Stimulated activated effector memory CD8-positive, alpha-beta T cell treated with anti-CD3 and anti-CD28 coated beads, Interleukin-12 subunit alpha, Interleukin-12 subunit beta, amount 100 ng/mL, for 72 hours (primary cell): ENCODE measurements at regions not wholly inside any gene's neighbourhood (a gene's known extent, or its start where the extent isn't known, plus 50 kb on each side); places are given as distances from the start of the nearest gene placed in this dataset.
A peak's percentile ranks its signal among the peaks of the same experiment; 100 is the strongest.
"Not testable (repeated sequence)": the region's sequence is repeated elsewhere in the genome, so short reads cannot be mapped to it uniquely, and the experiment has no call there.

ENCODE experiments used
- ATAC-seq: fragments of 150-1000 bp; cut with Tn5 transposase; 2 replicates; pipeline ENCODE4 v1.10.0; 2021
- DNase-seq, 2 donors: peaks; one replicate each; pipeline ENCODE4 v3.0.0; 2021 to 2022; ENCODE audit warnings: low spot score in 2 of 2
- H3K27ac Mint-ChIP-seq: one replicate; pipeline ENCODE4 v1.8.0; 2022; ENCODE audit warnings: mild to moderate bottlenecking, mixed read lengths
- H3K36me3 Mint-ChIP-seq: one replicate; pipeline ENCODE4 v1.8.0; 2022; ENCODE audit warnings: mild to moderate bottlenecking, mixed read lengths
- H3K4me1 Mint-ChIP-seq: one replicate; pipeline ENCODE4 v1.8.0; 2022; ENCODE audit warnings: mixed read lengths
- H3K4me3 Mint-ChIP-seq: one replicate; pipeline ENCODE4 v1.8.0; 2022; ENCODE audit warnings: mild to moderate bottlenecking, mixed read lengths
- H3K9me3 Mint-ChIP-seq: one replicate; pipeline ENCODE4 v1.8.0; 2022; ENCODE audit warnings: mixed read lengths

GRCh38 chr7:66474441-66474840, 154.2 kb upstream of the KCTD7 start:
- H3K9me3 Mint-ChIP-seq = no peaks in the 10 kb centered on the region
- ATAC-seq (no peak), DNase-seq (no peak)
- peaks cover 38% of the 10 kb centered on the region for H3K36me3 Mint-ChIP-seq
- H3K4me3 Mint-ChIP-seq = no peak overlapping the region
- H3K27ac Mint-ChIP-seq = no peak overlapping the region
- no peaks in the 10 kb centered on the region for H3K4me1 Mint-ChIP-seq

GRCh38 chr7:66476056-66476455, 152.6 kb upstream of the KCTD7 start:
- H3K27ac Mint-ChIP-seq, H3K4me1 Mint-ChIP-seq, DNase-seq, H3K9me3 Mint-ChIP-seq, H3K4me3 Mint-ChIP-seq, ATAC-seq: not testable (repeated sequence)
- peaks cover 45% of the 10 kb centered on the region for H3K36me3 Mint-ChIP-seq

- not testable (repeated sequence) for DNase-seq, H3K9me3 Mint-ChIP-seq, H3K4me3 Mint-ChIP-seq, H3K4me1 Mint-ChIP-seq, ATAC-seq
- H3K27ac Mint-ChIP-seq = peak overlapping the region; percentile 33
- peaks cover 52% of the 10 kb centered on the region for H3K36me3 Mint-ChIP-seq
Observed at GRCh38 chr7:66477822-66478397, 150.8 kb upstream of the KCTD7 start.

GRCh38 chr7:66481229-66481628, 147.5 kb upstream of the KCTD7 start:
- not testable (repeated sequence) for H3K4me3 Mint-ChIP-seq, DNase-seq, H3K27ac Mint-ChIP-seq, ATAC-seq, H3K4me1 Mint-ChIP-seq, H3K9me3 Mint-ChIP-seq
- peaks cover 37% of the 10 kb centered on the region for H3K36me3 Mint-ChIP-seq

GRCh38 chr7:66489065-66489464, 139.6 kb upstream of the KCTD7 start:
- ATAC-seq, DNase-seq, H3K27ac Mint-ChIP-seq, H3K4me1 Mint-ChIP-seq, H3K9me3 Mint-ChIP-seq, H3K4me3 Mint-ChIP-seq: not testable (repeated sequence)
- H3K36me3 Mint-ChIP-seq = peaks cover 12% of the 10 kb centered on the region

GRCh38 chr7:66489741-66490140, 138.9 kb upstream of the KCTD7 start:
- Mint-ChIP-seq H3K27ac (peak overlapping the region; percentile 76), H3K36me3 (peaks cover 12% of the 10 kb centered on the region)
- not testable (repeated sequence) for H3K4me3 Mint-ChIP-seq, H3K9me3 Mint-ChIP-seq, DNase-seq, H3K4me1 Mint-ChIP-seq, ATAC-seq

DNA sequence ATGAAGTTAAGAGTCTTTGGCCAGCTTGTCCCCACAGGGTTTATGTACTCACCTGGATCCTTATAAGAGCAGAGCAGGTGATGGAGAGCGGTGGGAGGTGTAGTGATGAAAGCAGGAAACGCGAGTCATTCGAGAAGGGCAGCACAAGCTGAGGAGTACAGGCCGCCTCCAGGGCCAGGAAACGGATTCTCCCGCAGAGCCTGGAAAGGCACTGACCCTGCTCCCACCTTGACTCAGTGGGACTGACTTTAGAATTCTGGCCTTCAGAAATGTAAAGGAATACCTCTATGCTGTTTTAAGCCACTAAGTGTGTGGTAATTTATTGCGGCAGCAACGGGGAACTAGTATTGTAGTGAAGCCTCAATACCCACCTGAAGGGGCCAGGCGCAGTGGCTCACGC, 137.7 kb upstream of the KCTD7 start:
- not testable (repeated sequence) for H3K9me3 Mint-ChIP-seq, H3K4me1 Mint-ChIP-seq, H3K4me3 Mint-ChIP-seq, DNase-seq, H3K27ac Mint-ChIP-seq, ATAC-seq
- peaks cover 12% of the 10 kb centered on the region for H3K36me3 Mint-ChIP-seq

DNA sequence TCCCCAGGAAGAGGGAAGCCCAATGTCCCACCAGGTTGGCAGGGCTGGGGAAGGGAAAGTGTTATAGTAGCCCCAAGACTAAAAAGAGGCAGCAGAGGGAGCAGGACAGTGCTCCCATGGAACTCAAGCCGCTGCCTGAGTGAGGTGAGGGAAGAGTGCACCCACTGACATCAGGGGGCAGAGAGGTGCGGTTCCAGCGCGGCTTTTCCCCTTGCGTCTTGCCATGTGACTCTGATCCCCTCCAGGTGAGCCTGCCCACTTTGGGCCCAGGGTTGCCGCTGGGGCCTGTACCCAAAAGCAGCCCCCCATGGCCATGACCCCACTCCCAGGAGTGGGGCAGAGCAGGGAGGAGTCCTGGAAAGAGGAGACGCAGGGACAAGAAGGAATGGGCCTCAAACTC, 136.3 kb upstream of the KCTD7 start:
- H3K4me3 Mint-ChIP-seq = peak overlapping the region; percentile 83
- H3K9me3 Mint-ChIP-seq, DNase-seq, ATAC-seq, H3K4me1 Mint-ChIP-seq: not testable (repeated sequence)
- H3K27ac Mint-ChIP-seq = peak overlapping the region; percentile 95
- peaks cover 12% of the 10 kb centered on the region for H3K36me3 Mint-ChIP-seq

DNA sequence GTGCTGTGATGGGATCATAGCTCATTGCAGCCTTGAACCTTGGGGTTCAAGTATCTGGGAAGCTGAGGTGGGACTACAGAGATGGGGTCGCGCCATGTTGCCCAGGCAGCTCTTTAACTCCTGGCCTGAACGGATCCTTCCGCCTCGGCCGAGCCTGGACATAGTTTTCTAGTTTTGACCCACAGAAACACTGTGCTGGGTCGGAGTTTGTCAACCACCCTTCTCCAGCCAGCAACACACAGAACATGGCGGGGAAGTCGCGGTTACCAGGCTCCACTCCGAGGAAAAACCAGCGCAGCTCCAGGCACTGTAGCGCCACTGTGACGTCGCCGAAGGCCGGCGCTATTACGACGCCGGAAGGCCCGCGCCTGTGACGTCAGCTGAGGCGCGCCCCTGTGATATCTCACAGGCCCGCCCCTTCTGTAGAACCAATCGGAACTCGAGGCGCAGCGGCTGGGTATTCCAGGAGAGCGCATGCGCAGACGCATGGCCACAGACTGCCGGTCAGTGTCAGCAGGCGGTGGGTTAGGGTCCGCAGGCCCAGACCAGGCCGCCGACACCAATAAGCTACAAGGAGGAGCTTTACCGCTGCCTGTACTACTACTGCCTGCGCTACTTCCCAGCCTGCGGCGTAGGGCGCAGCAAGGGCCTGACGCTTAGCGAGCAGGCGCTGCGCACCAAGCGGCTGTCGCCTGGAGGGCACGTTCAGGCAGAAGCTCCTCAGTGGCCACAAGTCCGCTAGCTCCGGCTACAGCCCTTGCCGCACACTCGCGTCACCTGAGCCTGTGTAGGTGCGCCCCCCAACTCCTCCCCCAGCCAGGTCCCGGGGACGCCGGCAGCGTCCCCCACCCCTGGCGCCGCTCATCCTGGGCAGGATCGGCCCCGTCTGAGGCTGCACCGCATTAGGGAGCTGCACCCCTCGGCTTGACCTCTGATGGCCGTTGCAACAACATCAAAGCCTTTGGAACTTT, 135.2 kb upstream of the KCTD7 start:
- ATAC-seq (peak; percentile 99), DNase-seq (peak; percentile 95 to 98)
- Mint-ChIP-seq H3K9me3 (no peaks in the 10 kb centered on the region), H3K4me3 (peak overlapping the region; percentile 83), H3K4me1 (peaks cover 6% of the 10 kb centered on the region), H3K36me3 (peaks cover 12% of the 10 kb centered on the region), H3K27ac (peak overlapping the region; percentile 95)

- Mint-ChIP-seq H3K4me3 (no peak overlapping the region), H3K9me3 (no peaks in the 10 kb centered on the region), H3K36me3 (peaks cover 8% of the 10 kb centered on the region), H3K4me1 (peaks cover 6% of the 10 kb centered on the region), H3K27ac (no peak overlapping the region)
- ATAC-seq = no peak
- no peak for DNase-seq
Observed at GRCh38 chr7:66497346-66497745, 131.3 kb upstream of the KCTD7 start.

GRCh38 chr7:66500087-66500486, 128.6 kb upstream of the KCTD7 start:
- peak; percentile 77 for ATAC-seq
- Mint-ChIP-seq H3K4me1 (peaks cover 5% of the 10 kb centered on the region), H3K4me3 (no peak overlapping the region), H3K27ac (no peak overlapping the region), H3K36me3 (no peaks in the 10 kb centered on the region), H3K9me3 (no peaks in the 10 kb centered on the region)
- DNase-seq = no peak

GRCh38 chr7:66502230-66503035, 126.2 kb upstream of the KCTD7 start:
- Mint-ChIP-seq H3K9me3 (no peaks in the 10 kb centered on the region), H3K27ac (no peak overlapping the region), H3K4me3 (no peak overlapping the region)

DNA sequence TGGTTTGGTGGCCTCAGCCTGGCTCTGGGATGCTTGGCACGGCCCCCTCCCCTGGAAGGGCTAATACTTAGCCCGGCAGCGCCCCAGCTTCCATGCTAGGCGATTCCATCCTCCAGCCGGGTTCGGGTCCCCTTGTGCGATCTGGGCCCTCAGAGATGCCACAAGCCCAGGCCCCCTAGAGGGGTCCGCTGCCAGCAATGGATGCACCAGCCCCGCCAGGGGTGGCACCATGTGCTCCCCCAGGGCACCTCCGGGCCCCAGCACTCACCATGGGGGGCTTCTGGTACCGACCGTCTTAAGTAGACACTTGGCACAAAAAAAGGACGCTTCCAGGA, 125.7 kb upstream of the KCTD7 start:
- Mint-ChIP-seq H3K4me3 (no peak overlapping the region), H3K36me3 (no peaks in the 10 kb centered on the region), H3K9me3 (no peaks in the 10 kb centered on the region), H3K27ac (no peak overlapping the region), H3K4me1 (peaks cover 5% of the 10 kb centered on the region)
- ATAC-seq = no peak
- DNase-seq = no peak

More at GRCh38 chr7:66502230-66503035, 126.2 kb upstream of the KCTD7 start:
- ATAC-seq (no peak), DNase-seq (no peak)
- Mint-ChIP-seq H3K4me1 (peaks cover 5% of the 10 kb centered on the region), H3K36me3 (no peaks in the 10 kb centered on the region)

DNA sequence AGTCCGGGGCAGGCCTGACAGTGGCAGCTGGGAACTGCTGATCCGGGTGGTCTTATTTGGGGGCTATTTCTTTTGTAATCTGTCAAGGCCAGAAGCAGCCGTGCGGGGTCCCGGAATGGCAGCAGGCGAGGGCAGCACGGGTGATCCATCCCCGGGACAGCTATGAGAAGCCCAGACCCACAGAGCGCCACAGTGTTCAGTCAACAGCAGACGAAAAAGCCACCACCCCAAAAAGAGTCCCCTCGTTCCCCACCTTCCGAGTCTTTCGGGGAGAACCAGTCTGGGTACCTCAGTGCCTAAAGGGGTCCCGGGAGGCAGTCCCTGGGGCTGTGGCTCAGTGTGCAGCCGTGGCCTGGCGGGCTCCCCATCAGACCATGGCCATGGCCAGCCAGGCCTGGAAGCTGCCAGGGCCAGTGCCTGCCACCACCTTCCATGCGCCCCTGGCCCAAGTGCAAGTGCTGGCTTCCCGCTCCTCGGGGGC, 125.1 kb upstream of the KCTD7 start:
- DNase-seq = no peak
- ATAC-seq = no peak
- Mint-ChIP-seq H3K36me3 (no peaks in the 10 kb centered on the region), H3K27ac (no peak overlapping the region), H3K4me3 (no peak overlapping the region), H3K9me3 (no peaks in the 10 kb centered on the region), H3K4me1 (peaks cover 5% of the 10 kb centered on the region)

DNA sequence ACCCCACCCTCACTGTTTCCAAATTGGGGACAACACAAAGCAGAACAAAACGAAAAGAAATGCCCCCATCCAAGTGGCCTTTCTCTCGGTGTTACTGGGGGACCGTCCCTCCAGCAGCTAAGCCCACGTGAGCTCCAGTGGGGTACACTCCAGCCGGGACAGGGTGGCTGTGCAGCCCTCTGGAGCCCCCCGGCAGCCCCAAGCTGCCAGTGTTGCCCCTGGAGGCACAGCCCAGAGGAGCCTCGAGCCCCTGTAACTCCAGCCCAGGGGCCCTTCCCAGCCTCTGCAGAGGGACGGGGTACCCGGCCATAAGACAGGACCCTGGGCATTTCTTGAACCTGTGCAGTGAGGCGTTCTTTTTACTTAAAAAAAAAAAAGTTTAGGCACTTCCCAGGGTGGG, 124.5 kb upstream of the KCTD7 start:
- Mint-ChIP-seq H3K9me3 (no peaks in the 10 kb centered on the region), H3K27ac (peak overlapping the region; percentile 9), H3K4me1 (peaks cover 5% of the 10 kb centered on the region), H3K4me3 (no peak overlapping the region), H3K36me3 (no peaks in the 10 kb centered on the region)
- no peak for DNase-seq
- ATAC-seq = no peak
